ENCODE measurements at regions not wholly inside any gene's neighbourhood (a gene's known extent, or its start where the extent isn't known, plus 50 kb on each side); places are given as distances from the start of the nearest gene placed in this dataset.

DNA sequence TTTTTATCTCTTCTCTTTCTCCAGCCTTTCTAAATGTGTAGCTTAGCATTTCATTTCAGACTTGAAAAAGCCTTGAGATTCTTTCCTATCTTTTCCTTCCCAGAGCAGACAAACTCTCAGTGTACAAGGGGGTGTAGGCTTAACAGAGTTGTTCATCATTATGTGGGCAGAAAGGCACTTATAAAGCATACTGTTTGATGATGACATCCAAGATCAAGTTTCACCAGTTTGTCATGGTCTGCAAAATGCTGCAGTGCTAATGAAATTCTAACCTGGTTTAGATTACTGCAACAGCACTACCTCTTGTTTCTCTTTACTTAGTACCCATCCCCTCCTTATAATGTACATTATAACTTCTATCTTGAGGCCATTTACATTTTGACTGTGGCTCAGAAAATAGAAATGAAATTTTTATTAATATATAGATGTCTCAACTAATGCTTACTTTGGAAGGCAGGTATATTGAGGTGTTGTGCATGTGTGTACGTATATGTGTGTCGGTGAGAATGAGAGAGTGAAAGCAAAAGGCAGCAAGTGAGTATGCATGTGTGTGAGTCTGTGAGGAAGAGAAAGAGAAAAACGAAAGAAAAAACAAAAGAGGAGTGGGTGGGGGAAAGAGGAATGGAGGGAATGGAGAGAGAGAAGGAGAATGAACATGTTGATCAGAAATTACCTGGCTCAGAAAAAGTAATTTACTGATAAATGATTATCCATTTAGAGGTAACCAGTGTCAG is 1043.6 kb downstream of the TUSC7 start:
- Histone ChIP-seq H3K4me1 (ENCODE audit: control insufficient read depth in 2 of 2, insufficient read depth in 2 of 2, low read length in 2 of 2) (no peaks in the 10 kb centered on the region), H3K27me3 (ENCODE audit: control insufficient read depth in 2 of 2, insufficient read depth in 1 of 2, low read length in 1 of 2) (no peaks in the 10 kb centered on the region), H3K9me3 (ENCODE audit: control insufficient read depth in 2 of 2, insufficient read depth in 1 of 2, low read length in 1 of 2) (no peaks in the 10 kb centered on the region), H3K4me3 (ENCODE audit: low read length in 2 of 2) (no peak overlapping the region), H3K27ac (ENCODE audit: low read depth in 1 of 2, low read length in 1 of 2) (no peak overlapping the region), H3K36me3 (ENCODE audit: control insufficient read depth in 2 of 2, insufficient read depth in 2 of 2, low read length in 1 of 2) (no peaks in the 10 kb centered on the region)
- DNase-seq (ENCODE audit: low read depth in 6 of 9, low spot score in 9 of 9) = no peak
- 90% methylated on average over 3 of the region's 3 CpGs for WGBS

GRCh38 chr3:117754058-117754457 is 1044.5 kb downstream of the TUSC7 start:
- Histone ChIP-seq H3K27me3 (ENCODE audit: control insufficient read depth in 2 of 2, insufficient read depth in 1 of 2, low read length in 1 of 2) (no peaks in the 10 kb centered on the region), H3K27ac (ENCODE audit: low read depth in 1 of 2, low read length in 1 of 2) (no peak overlapping the region), H3K36me3 (ENCODE audit: control insufficient read depth in 2 of 2, insufficient read depth in 2 of 2, low read length in 1 of 2) (no peaks in the 10 kb centered on the region), H3K4me1 (ENCODE audit: control insufficient read depth in 2 of 2, insufficient read depth in 2 of 2, low read length in 2 of 2) (no peaks in the 10 kb centered on the region), H3K4me3 (ENCODE audit: low read length in 2 of 2) (no peak overlapping the region), H3K9me3 (ENCODE audit: control insufficient read depth in 2 of 2, insufficient read depth in 1 of 2, low read length in 1 of 2) (no peaks in the 10 kb centered on the region)
- no peak for DNase-seq (ENCODE audit: low read depth in 6 of 9, low spot score in 9 of 9)
- 86% methylated on average over 2 of the region's 2 CpGs for WGBS

DNA sequence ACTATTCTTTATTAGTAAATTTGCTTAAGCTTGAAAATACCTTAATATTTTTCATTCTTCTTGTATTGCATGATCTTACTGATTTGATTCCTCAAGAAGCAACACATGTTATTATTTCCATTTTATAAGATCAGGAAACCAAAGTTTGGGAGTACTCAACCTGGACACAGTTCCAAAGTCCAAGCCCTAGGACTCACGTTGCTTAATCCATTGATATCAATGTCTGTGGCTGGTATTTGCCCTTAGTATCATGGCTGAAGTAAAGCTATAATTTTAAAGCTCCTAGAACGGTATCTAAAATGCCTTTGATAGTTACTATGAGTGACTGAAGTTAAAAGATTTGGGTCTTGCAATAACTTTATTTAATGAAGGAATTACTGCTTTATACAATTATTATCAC is 1045.3 kb downstream of the TUSC7 start:
- no peaks in the 10 kb centered on the region for H3K36me3 ChIP-seq (ENCODE audit: control insufficient read depth in 2 of 2, insufficient read depth in 2 of 2, low read length in 1 of 2)
- no peaks in the 10 kb centered on the region for H3K9me3 ChIP-seq (ENCODE audit: control insufficient read depth in 2 of 2, insufficient read depth in 1 of 2, low read length in 1 of 2)
- H3K4me3 ChIP-seq (ENCODE audit: low read length in 2 of 2) = no peak overlapping the region
- no peak for DNase-seq (ENCODE audit: low read depth in 6 of 9, low spot score in 9 of 9)
- no peak overlapping the region for H3K27ac ChIP-seq (ENCODE audit: low read depth in 1 of 2, low read length in 1 of 2)
- H3K4me1 ChIP-seq (ENCODE audit: control insufficient read depth in 2 of 2, insufficient read depth in 2 of 2, low read length in 2 of 2) = no peaks in the 10 kb centered on the region
- WGBS = 93% methylated on average over 2 of the region's 2 CpGs
- no peaks in the 10 kb centered on the region for H3K27me3 ChIP-seq (ENCODE audit: control insufficient read depth in 2 of 2, insufficient read depth in 1 of 2, low read length in 1 of 2)

- H3K27ac ChIP-seq (ENCODE audit: low read depth in 1 of 2, low read length in 1 of 2) = no peak overlapping the region
- 69% methylated on average over 3 of the region's 3 CpGs for WGBS
- no peaks in the 10 kb centered on the region for H3K27me3 ChIP-seq (ENCODE audit: control insufficient read depth in 2 of 2, insufficient read depth in 1 of 2, low read length in 1 of 2)
- no peak overlapping the region for H3K4me3 ChIP-seq (ENCODE audit: low read length in 2 of 2)
- no peaks in the 10 kb centered on the region for H3K9me3 ChIP-seq (ENCODE audit: control insufficient read depth in 2 of 2, insufficient read depth in 1 of 2, low read length in 1 of 2)
- DNase-seq (ENCODE audit: low read depth in 6 of 9, low spot score in 9 of 9) = no peak
- no peaks in the 10 kb centered on the region for H3K36me3 ChIP-seq (ENCODE audit: control insufficient read depth in 2 of 2, insufficient read depth in 2 of 2, low read length in 1 of 2)
- H3K4me1 ChIP-seq (ENCODE audit: control insufficient read depth in 2 of 2, insufficient read depth in 2 of 2, low read length in 2 of 2) = no peaks in the 10 kb centered on the region
These were observed 1047.0 kb downstream of the TUSC7 start for GRCh38 chr3:117756563-117756962.

DNA sequence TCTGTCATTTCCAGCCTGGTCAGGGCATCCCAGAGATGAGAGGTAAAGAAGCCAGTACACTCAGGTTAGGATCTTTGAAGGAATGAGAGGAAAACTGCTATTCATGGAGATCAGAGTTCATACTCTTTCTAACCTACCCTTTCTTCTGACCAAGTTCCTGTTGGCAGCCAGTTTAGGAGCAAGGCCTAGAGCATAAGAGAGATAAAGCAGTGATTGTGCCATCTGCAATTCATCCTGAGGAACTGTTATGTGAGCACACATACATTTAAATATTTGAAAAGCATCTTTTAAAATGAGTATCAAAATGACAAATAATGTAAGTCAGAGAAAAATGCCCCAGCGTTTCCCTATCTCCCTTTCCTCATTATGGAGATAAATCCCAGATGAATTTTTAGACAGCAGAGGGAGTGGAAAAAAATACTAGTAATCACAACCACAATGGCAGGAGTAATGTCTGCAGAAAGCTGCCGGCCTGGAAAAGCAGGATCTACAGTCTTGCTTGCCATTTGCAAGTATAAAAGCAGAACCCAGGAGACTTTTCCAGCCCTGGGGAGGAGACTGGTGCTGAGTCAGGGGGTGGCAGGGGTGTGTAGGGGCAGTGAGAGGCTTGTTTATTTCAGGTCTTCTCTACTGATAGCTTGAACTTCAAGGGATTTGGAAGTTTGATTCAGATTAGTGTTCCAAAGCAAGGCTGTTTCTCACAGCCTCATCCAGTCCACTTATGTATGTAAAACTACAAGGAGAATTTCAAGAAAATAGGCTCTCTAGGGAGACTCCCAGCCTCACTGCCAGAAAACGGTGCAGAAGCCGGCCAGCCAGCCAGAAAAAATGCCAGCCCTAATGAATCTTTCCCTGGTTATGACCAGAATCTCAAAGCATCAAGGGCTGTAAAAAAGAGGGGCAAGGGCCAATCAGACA is 1052.4 kb downstream of the TUSC7 start:
- WGBS = 66% methylated on average over 4 of the region's 4 CpGs
- Histone ChIP-seq H3K4me1 (ENCODE audit: control insufficient read depth in 2 of 2, insufficient read depth in 2 of 2, low read length in 2 of 2) (no peaks in the 10 kb centered on the region), H3K4me3 (ENCODE audit: low read length in 2 of 2) (no peak overlapping the region), H3K9me3 (ENCODE audit: control insufficient read depth in 2 of 2, insufficient read depth in 1 of 2, low read length in 1 of 2) (no peaks in the 10 kb centered on the region), H3K27me3 (ENCODE audit: control insufficient read depth in 2 of 2, insufficient read depth in 1 of 2, low read length in 1 of 2) (no peaks in the 10 kb centered on the region), H3K27ac (ENCODE audit: low read depth in 1 of 2, low read length in 1 of 2) (no peak overlapping the region), H3K36me3 (ENCODE audit: control insufficient read depth in 2 of 2, insufficient read depth in 2 of 2, low read length in 1 of 2) (no peaks in the 10 kb centered on the region)
- no peak for DNase-seq (ENCODE audit: low read depth in 6 of 9, low spot score in 9 of 9)

DNA sequence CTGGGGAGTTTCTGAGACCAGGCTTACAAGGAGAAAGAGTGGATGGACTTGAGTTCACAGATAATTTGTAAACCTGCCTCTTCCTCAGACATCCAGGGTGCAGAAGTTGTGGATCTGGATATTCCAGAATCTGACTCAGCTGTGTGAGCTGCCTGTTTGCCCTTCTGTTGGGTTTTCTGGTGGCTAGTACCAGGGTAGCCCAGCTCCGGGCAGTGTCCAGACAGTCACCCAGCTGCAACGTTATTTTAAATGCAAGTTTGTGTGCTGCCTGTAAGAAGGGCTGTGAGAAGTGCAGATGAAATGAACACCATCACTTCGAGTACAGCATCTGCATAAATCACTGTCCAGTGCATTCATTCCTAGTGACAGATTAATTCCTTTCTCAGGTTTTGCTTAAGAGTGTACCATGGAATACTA is 1053.0 kb downstream of the TUSC7 start:
- Histone ChIP-seq H3K9me3 (ENCODE audit: control insufficient read depth in 2 of 2, insufficient read depth in 1 of 2, low read length in 1 of 2) (no peaks in the 10 kb centered on the region), H3K4me1 (ENCODE audit: control insufficient read depth in 2 of 2, insufficient read depth in 2 of 2, low read length in 2 of 2) (no peaks in the 10 kb centered on the region), H3K36me3 (ENCODE audit: control insufficient read depth in 2 of 2, insufficient read depth in 2 of 2, low read length in 1 of 2) (no peaks in the 10 kb centered on the region), H3K4me3 (ENCODE audit: low read length in 2 of 2) (no peak overlapping the region), H3K27me3 (ENCODE audit: control insufficient read depth in 2 of 2, insufficient read depth in 1 of 2, low read length in 1 of 2) (no peaks in the 10 kb centered on the region), H3K27ac (ENCODE audit: low read depth in 1 of 2, low read length in 1 of 2) (no peak overlapping the region)
- WGBS = 47% methylated on average over 3 of the region's 3 CpGs
- DNase-seq (ENCODE audit: low read depth in 6 of 9, low spot score in 9 of 9) = no peak

- Histone ChIP-seq H3K4me3 (ENCODE audit: low read length in 2 of 2) (no peak overlapping the region), H3K9me3 (ENCODE audit: control insufficient read depth in 2 of 2, insufficient read depth in 1 of 2, low read length in 1 of 2) (no peaks in the 10 kb centered on the region), H3K27ac (ENCODE audit: low read depth in 1 of 2, low read length in 1 of 2) (no peak overlapping the region), H3K27me3 (ENCODE audit: control insufficient read depth in 2 of 2, insufficient read depth in 1 of 2, low read length in 1 of 2) (no peaks in the 10 kb centered on the region), H3K4me1 (ENCODE audit: control insufficient read depth in 2 of 2, insufficient read depth in 2 of 2, low read length in 2 of 2) (no peaks in the 10 kb centered on the region), H3K36me3 (ENCODE audit: control insufficient read depth in 2 of 2, insufficient read depth in 2 of 2, low read length in 1 of 2) (no peaks in the 10 kb centered on the region)
- 41% methylated on average over 4 of the region's 4 CpGs for WGBS
- no peak for DNase-seq (ENCODE audit: low read depth in 6 of 9, low spot score in 9 of 9)
These were observed 1054.0 kb downstream of the TUSC7 start for GRCh38 chr3:117763561-117763960.

DNA sequence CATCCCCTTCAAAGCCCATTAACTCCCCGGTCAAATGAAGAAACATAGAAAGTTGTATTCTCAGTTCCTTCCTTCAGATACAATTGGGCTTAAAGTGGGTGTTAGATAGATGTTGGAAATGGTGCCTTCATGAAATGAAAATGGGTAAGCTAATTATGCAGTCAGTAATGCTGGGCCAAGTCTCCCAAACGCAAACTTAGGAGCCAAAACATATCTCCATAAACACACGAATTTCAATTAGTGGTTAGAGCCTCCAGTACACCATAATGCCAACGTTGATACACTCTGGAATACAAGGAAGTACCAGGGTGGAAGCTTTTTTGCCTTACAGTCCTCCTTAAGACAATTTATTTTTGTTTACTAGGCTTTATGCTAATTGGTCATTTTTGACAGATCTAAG is 1059.0 kb downstream of the TUSC7 start:
- Histone ChIP-seq H3K4me1 (ENCODE audit: control insufficient read depth in 2 of 2, insufficient read depth in 2 of 2, low read length in 2 of 2) (no peaks in the 10 kb centered on the region), H3K27me3 (ENCODE audit: control insufficient read depth in 2 of 2, insufficient read depth in 1 of 2, low read length in 1 of 2) (no peaks in the 10 kb centered on the region), H3K36me3 (ENCODE audit: control insufficient read depth in 2 of 2, insufficient read depth in 2 of 2, low read length in 1 of 2) (no peaks in the 10 kb centered on the region), H3K27ac (ENCODE audit: low read depth in 1 of 2, low read length in 1 of 2) (no peak overlapping the region), H3K9me3 (ENCODE audit: control insufficient read depth in 2 of 2, insufficient read depth in 1 of 2, low read length in 1 of 2) (no peaks in the 10 kb centered on the region), H3K4me3 (ENCODE audit: low read length in 2 of 2) (no peak overlapping the region)
- DNase-seq (ENCODE audit: low read depth in 6 of 9, low spot score in 9 of 9) = no peak
- 81% methylated on average over 4 of the region's 4 CpGs for WGBS

DNA sequence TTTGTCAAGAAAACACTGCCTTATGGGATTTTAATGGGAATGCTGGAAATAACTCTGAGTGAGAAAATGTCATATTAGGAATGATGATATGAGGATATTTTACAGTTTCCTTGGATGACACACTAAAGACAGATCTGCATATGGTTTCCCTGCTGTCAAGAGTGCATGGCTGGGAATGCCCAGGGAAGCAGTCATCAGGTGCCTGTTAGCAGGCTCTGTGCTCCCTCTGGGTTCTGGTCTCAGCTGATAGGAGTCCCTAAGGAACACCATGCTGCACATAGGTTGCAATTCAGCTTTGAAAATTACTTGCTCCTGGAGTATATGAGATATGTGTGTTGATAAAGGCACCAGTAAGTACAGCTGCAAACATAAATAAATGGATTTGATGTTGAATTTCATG is 1064.6 kb downstream of the TUSC7 start:
- Histone ChIP-seq H3K36me3 (ENCODE audit: control insufficient read depth in 2 of 2, insufficient read depth in 2 of 2, low read length in 1 of 2) (no peaks in the 10 kb centered on the region), H3K27me3 (ENCODE audit: control insufficient read depth in 2 of 2, insufficient read depth in 1 of 2, low read length in 1 of 2) (no peaks in the 10 kb centered on the region), H3K4me3 (ENCODE audit: low read length in 2 of 2) (no peak overlapping the region), H3K9me3 (ENCODE audit: control insufficient read depth in 2 of 2, insufficient read depth in 1 of 2, low read length in 1 of 2) (no peaks in the 10 kb centered on the region), H3K4me1 (ENCODE audit: control insufficient read depth in 2 of 2, insufficient read depth in 2 of 2, low read length in 2 of 2) (no peaks in the 10 kb centered on the region), H3K27ac (ENCODE audit: low read depth in 1 of 2, low read length in 1 of 2) (no peak overlapping the region)
- DNase-seq (ENCODE audit: low read depth in 6 of 9, low spot score in 9 of 9) = no peak
